ENCODE measurements at regions not wholly inside any gene's neighbourhood (a gene's known extent, or its start where the extent isn't known, plus 50 kb on each side); places are given as distances from the start of the nearest gene placed in this dataset.
"Not testable (repeated sequence)": the region's sequence is repeated elsewhere in the genome, so short reads cannot be mapped to it uniquely, and the experiment has no call there.

- H3K27me3 ChIP-seq (ENCODE audit: control insufficient read depth in 2 of 2, insufficient read depth in 1 of 2, low read length in 1 of 2); H3K4me3 ChIP-seq (ENCODE audit: low read length in 2 of 2); H3K4me1 ChIP-seq (ENCODE audit: control insufficient read depth in 2 of 2, insufficient read depth in 2 of 2, low read length in 2 of 2); H3K36me3 ChIP-seq (ENCODE audit: control insufficient read depth in 2 of 2, insufficient read depth in 2 of 2, low read length in 1 of 2); DNase-seq (ENCODE audit: low read depth in 6 of 9, low spot score in 9 of 9); H3K9me3 ChIP-seq (ENCODE audit: control insufficient read depth in 2 of 2, insufficient read depth in 1 of 2, low read length in 1 of 2); H3K27ac ChIP-seq (ENCODE audit: low read depth in 1 of 2, low read length in 1 of 2): not testable (repeated sequence)
- 94% methylated on average over 25 of the region's 26 CpGs for WGBS
Measured at GRCh38 chr7:125181569-125182267, 252.1 kb upstream of the POT1 start.

GRCh38 chr7:125173571-125173970, 243.9 kb upstream of the POT1 start:
- H3K4me3 ChIP-seq (ENCODE audit: low read length in 2 of 2): no peak overlapping the region
- no peak overlapping the region for H3K27ac ChIP-seq (ENCODE audit: low read depth in 1 of 2, low read length in 1 of 2)
- no peaks in the 10 kb centered on the region for H3K9me3 ChIP-seq (ENCODE audit: control insufficient read depth in 2 of 2, insufficient read depth in 1 of 2, low read length in 1 of 2)
- H3K4me1 ChIP-seq (ENCODE audit: control insufficient read depth in 2 of 2, insufficient read depth in 2 of 2, low read length in 2 of 2): no peaks in the 10 kb centered on the region
- WGBS: 95% methylated on average over 2 of the region's 2 CpGs
- no peak for DNase-seq (ENCODE audit: low read depth in 6 of 9, low spot score in 9 of 9)
- no peaks in the 10 kb centered on the region for H3K36me3 ChIP-seq (ENCODE audit: control insufficient read depth in 2 of 2, insufficient read depth in 2 of 2, low read length in 1 of 2)
- no peaks in the 10 kb centered on the region for H3K27me3 ChIP-seq (ENCODE audit: control insufficient read depth in 2 of 2, insufficient read depth in 1 of 2, low read length in 1 of 2)

- DNase-seq (ENCODE audit: low read depth in 6 of 9, low spot score in 9 of 9): no peak
- no peaks in the 10 kb centered on the region for H3K36me3 ChIP-seq (ENCODE audit: control insufficient read depth in 2 of 2, insufficient read depth in 2 of 2, low read length in 1 of 2)
- no peak overlapping the region for H3K4me3 ChIP-seq (ENCODE audit: low read length in 2 of 2)
- WGBS: 100% methylated on average over 1 of the region's 1 CpG
- no peaks in the 10 kb centered on the region for H3K4me1 ChIP-seq (ENCODE audit: control insufficient read depth in 2 of 2, insufficient read depth in 2 of 2, low read length in 2 of 2)
- no peak overlapping the region for H3K27ac ChIP-seq (ENCODE audit: low read depth in 1 of 2, low read length in 1 of 2)
- H3K27me3 ChIP-seq (ENCODE audit: control insufficient read depth in 2 of 2, insufficient read depth in 1 of 2, low read length in 1 of 2): no peaks in the 10 kb centered on the region
- H3K9me3 ChIP-seq (ENCODE audit: control insufficient read depth in 2 of 2, insufficient read depth in 1 of 2, low read length in 1 of 2): no peaks in the 10 kb centered on the region
Measured at GRCh38 chr7:125169088-125169487, 239.5 kb upstream of the POT1 start.

DNA sequence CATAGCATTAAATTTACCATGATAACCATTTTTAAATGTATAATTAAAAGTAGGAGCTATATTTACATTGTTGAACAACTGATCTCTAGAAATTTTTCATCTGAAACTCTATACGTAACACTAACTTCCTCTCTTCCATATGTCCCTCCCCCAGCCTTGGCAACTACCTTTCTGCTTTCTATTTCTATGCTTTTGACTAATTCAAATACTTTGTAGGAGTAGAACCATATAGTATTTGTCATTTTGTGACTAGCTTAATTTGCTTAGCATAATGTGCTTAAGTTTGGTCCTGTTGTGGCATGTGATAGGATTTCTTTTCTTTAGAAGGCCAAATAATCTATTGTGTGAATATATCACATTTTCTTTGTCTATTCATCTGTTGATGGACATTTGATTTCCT, 225.3 kb upstream of the POT1 start:
- Histone ChIP-seq H3K9me3 (ENCODE audit: control insufficient read depth in 2 of 2, insufficient read depth in 1 of 2, low read length in 1 of 2) (no peaks in the 10 kb centered on the region), H3K36me3 (ENCODE audit: control insufficient read depth in 2 of 2, insufficient read depth in 2 of 2, low read length in 1 of 2) (no peaks in the 10 kb centered on the region), H3K27me3 (ENCODE audit: control insufficient read depth in 2 of 2, insufficient read depth in 1 of 2, low read length in 1 of 2) (no peaks in the 10 kb centered on the region), H3K27ac (ENCODE audit: low read depth in 1 of 2, low read length in 1 of 2) (no peak overlapping the region), H3K4me3 (ENCODE audit: low read length in 2 of 2) (no peak overlapping the region), H3K4me1 (ENCODE audit: control insufficient read depth in 2 of 2, insufficient read depth in 2 of 2, low read length in 2 of 2) (no peaks in the 10 kb centered on the region)
- WGBS: 96% methylated on average over 1 of the region's 1 CpG
- DNase-seq (ENCODE audit: low read depth in 6 of 9, low spot score in 9 of 9): no peak

- Histone ChIP-seq H3K9me3 (ENCODE audit: control insufficient read depth in 2 of 2, insufficient read depth in 1 of 2, low read length in 1 of 2) (no peaks in the 10 kb centered on the region), H3K36me3 (ENCODE audit: control insufficient read depth in 2 of 2, insufficient read depth in 2 of 2, low read length in 1 of 2) (no peaks in the 10 kb centered on the region), H3K4me3 (ENCODE audit: low read length in 2 of 2) (no peak overlapping the region), H3K4me1 (ENCODE audit: control insufficient read depth in 2 of 2, insufficient read depth in 2 of 2, low read length in 2 of 2) (no peaks in the 10 kb centered on the region), H3K27ac (ENCODE audit: low read depth in 1 of 2, low read length in 1 of 2) (no peak overlapping the region), H3K27me3 (ENCODE audit: control insufficient read depth in 2 of 2, insufficient read depth in 1 of 2, low read length in 1 of 2) (no peaks in the 10 kb centered on the region)
- DNase-seq (ENCODE audit: low read depth in 6 of 9, low spot score in 9 of 9): no peak
- 89% methylated on average over 1 of the region's 1 CpG for WGBS
Measured at GRCh38 chr7:125149151-125149550, 219.5 kb upstream of the POT1 start.

GRCh38 chr7:125147047-125147446, 217.4 kb upstream of the POT1 start:
- H3K27me3 ChIP-seq (ENCODE audit: control insufficient read depth in 2 of 2, insufficient read depth in 1 of 2, low read length in 1 of 2): no peaks in the 10 kb centered on the region
- no peaks in the 10 kb centered on the region for H3K4me1 ChIP-seq (ENCODE audit: control insufficient read depth in 2 of 2, insufficient read depth in 2 of 2, low read length in 2 of 2)
- no peaks in the 10 kb centered on the region for H3K36me3 ChIP-seq (ENCODE audit: control insufficient read depth in 2 of 2, insufficient read depth in 2 of 2, low read length in 1 of 2)
- WGBS: 70% methylated on average over 2 of the region's 2 CpGs
- no peak for DNase-seq (ENCODE audit: low read depth in 6 of 9, low spot score in 9 of 9)
- H3K9me3 ChIP-seq (ENCODE audit: control insufficient read depth in 2 of 2, insufficient read depth in 1 of 2, low read length in 1 of 2): no peaks in the 10 kb centered on the region
- no peak overlapping the region for H3K4me3 ChIP-seq (ENCODE audit: low read length in 2 of 2)
- no peak overlapping the region for H3K27ac ChIP-seq (ENCODE audit: low read depth in 1 of 2, low read length in 1 of 2)

GRCh38 chr7:125136755-125137532, 207.3 kb upstream of the POT1 start:
- Histone ChIP-seq H3K36me3 (ENCODE audit: control insufficient read depth in 2 of 2, insufficient read depth in 2 of 2, low read length in 1 of 2) (no peaks in the 10 kb centered on the region), H3K27me3 (ENCODE audit: control insufficient read depth in 2 of 2, insufficient read depth in 1 of 2, low read length in 1 of 2) (no peaks in the 10 kb centered on the region), H3K4me3 (ENCODE audit: low read length in 2 of 2) (no peak overlapping the region), H3K9me3 (ENCODE audit: control insufficient read depth in 2 of 2, insufficient read depth in 1 of 2, low read length in 1 of 2) (no peaks in the 10 kb centered on the region), H3K27ac (ENCODE audit: low read depth in 1 of 2, low read length in 1 of 2) (no peak overlapping the region), H3K4me1 (ENCODE audit: control insufficient read depth in 2 of 2, insufficient read depth in 2 of 2, low read length in 2 of 2) (no peaks in the 10 kb centered on the region)
- WGBS: 80% methylated on average over 2 of the region's 2 CpGs
- no peak for DNase-seq (ENCODE audit: low read depth in 6 of 9, low spot score in 9 of 9)

DNA sequence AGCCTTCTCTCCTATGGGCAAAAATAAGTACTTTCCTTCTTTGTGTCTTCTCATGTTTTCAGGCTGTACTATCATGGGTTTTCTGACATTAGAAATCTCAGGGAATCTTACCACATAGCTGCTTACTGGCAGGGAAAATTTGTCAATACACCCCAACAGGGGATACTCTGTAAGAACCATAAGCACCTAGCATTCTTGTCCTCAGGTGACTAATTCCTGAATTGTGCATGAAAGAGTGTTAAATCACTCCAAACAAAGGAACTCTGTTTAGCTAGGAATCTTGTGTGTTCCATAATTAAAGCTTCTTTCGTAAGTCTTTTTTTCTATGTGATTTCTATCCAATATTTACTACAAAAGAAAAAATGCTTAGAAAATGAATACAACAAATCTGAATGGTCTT, 206.7 kb upstream of the POT1 start:
- WGBS: 2% methylated on average over 1 of the region's 1 CpG
- Histone ChIP-seq H3K36me3 (ENCODE audit: control insufficient read depth in 2 of 2, insufficient read depth in 2 of 2, low read length in 1 of 2) (no peaks in the 10 kb centered on the region), H3K27ac (ENCODE audit: low read depth in 1 of 2, low read length in 1 of 2) (no peak overlapping the region), H3K27me3 (ENCODE audit: control insufficient read depth in 2 of 2, insufficient read depth in 1 of 2, low read length in 1 of 2) (no peaks in the 10 kb centered on the region), H3K4me1 (ENCODE audit: control insufficient read depth in 2 of 2, insufficient read depth in 2 of 2, low read length in 2 of 2) (no peaks in the 10 kb centered on the region), H3K9me3 (ENCODE audit: control insufficient read depth in 2 of 2, insufficient read depth in 1 of 2, low read length in 1 of 2) (no peaks in the 10 kb centered on the region), H3K4me3 (ENCODE audit: low read length in 2 of 2) (no peak overlapping the region)
- DNase-seq (ENCODE audit: low read depth in 6 of 9, low spot score in 9 of 9): no peak

GRCh38 chr7:125130173-125130572, 200.5 kb upstream of the POT1 start:
- no peak for DNase-seq (ENCODE audit: low read depth in 6 of 9, low spot score in 9 of 9)
- Histone ChIP-seq H3K36me3 (ENCODE audit: control insufficient read depth in 2 of 2, insufficient read depth in 2 of 2, low read length in 1 of 2) (no peaks in the 10 kb centered on the region), H3K9me3 (ENCODE audit: control insufficient read depth in 2 of 2, insufficient read depth in 1 of 2, low read length in 1 of 2) (peaks cover 0 to 3% of the 10 kb centered on the region in 2 donors), H3K27me3 (ENCODE audit: control insufficient read depth in 2 of 2, insufficient read depth in 1 of 2, low read length in 1 of 2) (no peaks in the 10 kb centered on the region), H3K4me1 (ENCODE audit: control insufficient read depth in 2 of 2, insufficient read depth in 2 of 2, low read length in 2 of 2) (no peaks in the 10 kb centered on the region), H3K27ac (ENCODE audit: low read depth in 1 of 2, low read length in 1 of 2) (no peak overlapping the region), H3K4me3 (ENCODE audit: low read length in 2 of 2) (no peak overlapping the region)
- 62% methylated on average over 1 of the region's 1 CpG for WGBS

Data from thymus (tissue), 11 donors.